Kidney (tissue), 13 donors: ENCODE measurements at regions not wholly inside any gene's neighbourhood (a gene's known extent, or its start where the extent isn't known, plus 50 kb on each side); places are given as distances from the start of the nearest gene placed in this dataset.

ENCODE experiments used
- DNase-seq, 5 donors: peaks; one replicate each; pipeline ENCODE4 v3.0.0-alpha.2; 2013 to 2020
- FAIRE-seq: peaks from 2 replicates; lab custom pipeline; 2012; peaks lifted over from hg19 to GRCh38; lab: Jason Lieb, UNC
- H3K27ac ChIP-seq, 2 donors: one replicate each; pipeline ENCODE4 v1.7.0; 2013; ENCODE audit warnings: low read depth in 2 of 2, low read length in 2 of 2, inconsistent platforms in 1 of 2
- H3K27me3 ChIP-seq: one replicate; pipeline ENCODE4 v1.7.1; 2013; ENCODE audit warnings: low read length, inconsistent platforms; ENCODE audit not compliant: control insufficient read depth, insufficient read depth
- H3K36me3 ChIP-seq, 3 donors: one replicate each; pipeline versions ENCODE4 v1.7.0 to v1.7.1; 2013; ENCODE audit warnings: low read length in 3 of 3, control low read depth in 1 of 3, inconsistent platforms in 1 of 3; ENCODE audit not compliant: insufficient read depth in 3 of 3, control insufficient read depth in 2 of 3
- H3K4me1 ChIP-seq, 3 donors: one replicate each; pipeline versions ENCODE4 v1.7.0 to v1.7.1; 2013; ENCODE audit warnings: low read length in 3 of 3, inconsistent platforms in 1 of 3, low read depth in 1 of 3; ENCODE audit not compliant: control insufficient read depth in 2 of 3, insufficient read depth in 2 of 3
- H3K4me3 ChIP-seq, 3 donors: one replicate each; pipeline versions ENCODE4 v1.7.0 to v1.8.1; 2013; ENCODE audit warnings: low read length in 3 of 3, control low read depth in 1 of 3, inconsistent platforms in 1 of 3
- H3K9ac ChIP-seq, 3 donors: one replicate each; pipeline versions ENCODE4 v1.7.0 to v1.7.1; 2013; ENCODE audit warnings: low read length in 3 of 3, control low read depth in 1 of 3, inconsistent platforms in 1 of 3
- H3K9me3 ChIP-seq, 3 donors: one replicate each; pipeline versions ENCODE4 v1.7.0 to v1.7.1; 2013; ENCODE audit warnings: low read length in 3 of 3, control low read depth in 1 of 3, inconsistent platforms in 1 of 3; ENCODE audit not compliant: control insufficient read depth in 2 of 3, insufficient read depth in 1 of 3
- CTCF ChIP-seq: IDR thresholded peaks from 3 replicates; pipeline ENCODE4 v1.5.1; 2012; ENCODE audit warnings: mild to moderate bottlenecking, moderate library complexity, borderline replicate concordance; ENCODE audit not compliant: insufficient read depth; ENCODE audit errors: extremely low read depth
- intact Hi-C: fragments of 100-400 bp; cut with DNase I; formaldehyde crosslinking; loops from one replicate; pipeline ENCODE4 v1.11.1; 2022
- donor health status: control.
- donor health status: control.
- donor health status: control.
- donor health status: control.
- donor health status: control.
- donor health status: DM: yes; HTN: yes; CAD: no.
- donor health status: Normal renal cell carcinoma (clear cell type).

- no peak overlapping the region for H3K4me3 ChIP-seq
- TF ChIP-seq CTCF: no peak
- no peaks in the 10 kb centered on the region for H3K4me1 ChIP-seq
- DNase-seq (peak in 1 of 5 donors; percentile 20), FAIRE-seq (no peak)
- intact Hi-C loops: no loop called here
- no peak overlapping the region for H3K27ac ChIP-seq
- no peaks in the 10 kb centered on the region for H3K36me3 ChIP-seq
- no peaks in the 10 kb centered on the region for H3K27me3 ChIP-seq
- H3K9ac ChIP-seq: no peak overlapping the region
- peaks cover 0 to 18% (median 0%) of the 10 kb centered on the region in 3 donors for H3K9me3 ChIP-seq
Observed at GRCh38 chr10:70970830-70971229, 82.5 kb upstream of the PCBD1 start.

GRCh38 chr10:70973275-70973674, 84.9 kb upstream of the PCBD1 start:
- Histone ChIP-seq H3K4me1 (no peaks in the 10 kb centered on the region), H3K4me3 (no peak overlapping the region), H3K9me3 (peaks cover 0 to 18% (median 0%) of the 10 kb centered on the region in 3 donors), H3K36me3 (no peaks in the 10 kb centered on the region), H3K27ac (no peak overlapping the region), H3K27me3 (no peaks in the 10 kb centered on the region), H3K9ac (no peak overlapping the region)
- FAIRE-seq (no peak), DNase-seq (no peak)
- intact Hi-C loops: no loop called here
- no peak for TF ChIP-seq CTCF

- intact Hi-C loops: no loop called here
- DNase-seq (peak in 1 of 5 donors; percentile 40), FAIRE-seq (no peak)
- Histone ChIP-seq H3K9ac (no peak overlapping the region), H3K27ac (no peak overlapping the region), H3K4me1 (no peaks in the 10 kb centered on the region), H3K27me3 (no peaks in the 10 kb centered on the region), H3K4me3 (no peak overlapping the region), H3K36me3 (no peaks in the 10 kb centered on the region), H3K9me3 (peaks cover 0 to 18% (median 0%) of the 10 kb centered on the region in 3 donors)
- TF ChIP-seq CTCF: no peak
Observed at GRCh38 chr10:70974351-70974901, 86.1 kb upstream of the PCBD1 start.

GRCh38 chr10:70974920-70975319, 86.6 kb upstream of the PCBD1 start:
- DNase-seq (peak in 1 of 5 donors; percentile 18), FAIRE-seq (no peak)
- no peaks in the 10 kb centered on the region for H3K36me3 ChIP-seq
- no peak overlapping the region for H3K4me3 ChIP-seq
- no peak overlapping the region for H3K27ac ChIP-seq
- intact Hi-C loops: no loop called here
- H3K4me1 ChIP-seq: no peaks in the 10 kb centered on the region
- TF ChIP-seq CTCF: no peak
- peaks cover 0 to 18% (median 0%) of the 10 kb centered on the region in 3 donors for H3K9me3 ChIP-seq
- no peak overlapping the region for H3K9ac ChIP-seq
- H3K27me3 ChIP-seq: no peaks in the 10 kb centered on the region
